Stomach (tissue), 4 donors: ENCODE measurements at regions not wholly inside any gene's neighbourhood (a gene's known extent, or its start where the extent isn't known, plus 50 kb on each side); places are given as distances from the start of the nearest gene placed in this dataset.

ENCODE experiments used
- CTCF ChIP-seq, 7 experiments: fragments of 450-650 bp in 4 of 7; fragments of 200-600 bp in 3 of 7; sonication (generic) in 3 of 7; IDR thresholded peaks; one replicate each; pipeline ENCODE4 v1.5.1; 2016 to 2019; ENCODE audit warnings: antibody characterized with exemption in 7 of 7, control low read depth in 2 of 7, mild to moderate bottlenecking in 1 of 7
- EP300 ChIP-seq: sonication (generic); formaldehyde crosslinking; IDR thresholded peaks from one replicate; pipeline ENCODE4 v1.6.1; 2017; ENCODE audit warnings: antibody characterized with exemption
- POLR2A ChIP-seq, 4 donors: fragments of 450-650 bp; IDR thresholded peaks; one replicate each; pipeline ENCODE4 v1.6.1; 2016; ENCODE audit warnings: antibody characterized with exemption in 4 of 4, control low read depth in 2 of 4, mild to moderate bottlenecking in 1 of 4, moderate library complexity in 1 of 4
- POLR2AphosphoS5 ChIP-seq, 3 donors: sonication (generic); formaldehyde crosslinking; IDR thresholded peaks; one replicate each; pipeline ENCODE4 v1.6.1; 2016; ENCODE audit warnings: antibody characterized with exemption in 3 of 3

DNA sequence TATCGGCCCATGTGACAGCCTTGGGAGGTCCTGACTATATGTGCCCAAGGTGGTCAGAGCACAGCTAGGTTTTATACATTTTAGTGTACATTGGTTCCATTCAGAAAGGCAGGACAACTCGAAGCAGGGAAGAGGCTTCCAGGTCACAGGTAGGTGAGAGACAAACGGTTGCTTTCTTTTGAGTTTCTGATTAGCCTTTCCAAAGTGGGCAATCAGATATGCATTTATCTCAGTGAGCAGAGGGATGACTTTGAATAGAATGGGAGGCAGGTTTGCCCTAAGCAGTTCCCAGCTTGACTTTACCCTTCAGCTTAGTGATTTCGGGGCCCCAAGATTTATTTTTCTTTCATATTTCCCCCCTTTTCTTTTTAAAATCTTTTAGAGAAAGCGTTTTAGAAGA is 87.6 kb upstream of the PPP2R5C start:
- TF ChIP-seq CTCF (IDR thresholded peaks at IDR 0.05): no peak
- TF ChIP-seq POLR2A (IDR thresholded peaks at IDR 0.05): no peak
- TF ChIP-seq POLR2AphosphoS5 (IDR thresholded peaks at IDR 0.05): no peak
- no peak for TF ChIP-seq EP300
